ENCODE measurements at regions not wholly inside any gene's neighbourhood (a gene's known extent, or its start where the extent isn't known, plus 50 kb on each side); places are given as distances from the start of the nearest gene placed in this dataset.
"Not testable (repeated sequence)": the region's sequence is repeated elsewhere in the genome, so short reads cannot be mapped to it uniquely, and the experiment has no call there.

- H3K27me3 ChIP-seq (ENCODE audit: insufficient read depth, low read length) = no peaks in the 10 kb centered on the region
- H3K4me1 ChIP-seq (ENCODE audit: insufficient read depth, low read length) = no peaks in the 10 kb centered on the region
- no peak overlapping the region for H2AFZ ChIP-seq (ENCODE audit: low read depth, low read length)
- no peak overlapping the region for H3K4me3 ChIP-seq (ENCODE audit: low read length)
- H3K9me3 ChIP-seq (ENCODE audit: low read length) = no peaks in the 10 kb centered on the region
- no peaks in the 10 kb centered on the region for H3K36me3 ChIP-seq (ENCODE audit: insufficient read depth, low read length)
These were observed 51.1 kb upstream of the CHD2 start for GRCh38 chr15:92848852-92849598.

GRCh38 chr15:92850218-92850617, 49.9 kb upstream of the CHD2 start:
- H3K27me3 ChIP-seq (ENCODE audit: insufficient read depth, low read length); H3K4me1 ChIP-seq (ENCODE audit: insufficient read depth, low read length); H2AFZ ChIP-seq (ENCODE audit: low read depth, low read length); H3K36me3 ChIP-seq (ENCODE audit: insufficient read depth, low read length); H3K4me3 ChIP-seq (ENCODE audit: low read length); H3K9me3 ChIP-seq (ENCODE audit: low read length): not testable (repeated sequence)

Data from neuron (in vitro differentiated cells).